ENCODE measurements at regions not wholly inside any gene's neighbourhood (a gene's known extent, or its start where the extent isn't known, plus 50 kb on each side); places are given as distances from the start of the nearest gene placed in this dataset.
"Not testable (repeated sequence)": the region's sequence is repeated elsewhere in the genome, so short reads cannot be mapped to it uniquely, and the experiment has no call there.

DNA sequence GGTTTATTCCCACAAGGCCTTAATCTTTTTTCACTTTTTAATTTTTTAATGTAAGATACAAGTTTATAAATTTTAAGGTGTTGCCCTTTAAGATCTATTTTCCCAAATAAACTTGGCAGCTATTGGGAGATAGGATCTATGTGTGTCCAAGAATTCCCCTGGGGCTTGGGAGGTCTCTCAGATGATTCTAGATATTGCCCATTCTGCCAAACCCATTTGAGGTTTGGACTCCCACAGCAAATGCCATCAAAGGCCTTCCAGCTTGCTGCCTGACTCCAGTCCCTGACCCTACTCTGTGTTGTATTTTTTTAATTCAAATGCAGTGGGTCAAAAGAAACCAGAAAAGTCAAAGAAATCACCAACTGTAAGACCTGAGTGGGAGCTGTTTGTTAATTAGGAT lies 120.0 kb upstream of the CHRDL1 start:
- peaks cover 0 to 2% of the 10 kb centered on the region in 2 donors for H3K27me3 Mint-ChIP-seq

DNA sequence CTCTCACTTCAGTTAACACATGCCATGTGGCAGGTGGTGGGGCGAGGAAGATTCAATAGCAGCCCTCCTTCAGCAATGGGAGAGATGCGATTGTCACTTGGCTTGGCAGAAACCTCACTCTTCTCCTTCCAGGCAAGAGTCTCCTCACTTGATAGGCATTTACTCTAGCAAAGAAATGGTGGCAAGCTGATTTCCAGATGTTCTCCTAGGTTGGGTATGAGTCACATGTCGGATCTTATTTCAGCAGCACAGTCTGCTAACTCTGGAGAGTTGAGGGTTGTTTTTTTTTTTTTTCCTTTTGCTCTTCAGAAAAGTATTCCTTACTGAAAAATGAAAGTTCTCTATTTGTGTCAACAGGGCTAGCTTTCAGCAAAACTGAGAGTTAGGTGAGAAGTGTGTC lies 119.5 kb upstream of the CHRDL1 start:
- no peak overlapping the region for H3K27ac ChIP-seq (ENCODE audit: low read depth, low read length)
- intact Hi-C loops (cut with micrococcal nuclease) = no loop called here
- Mint-ChIP-seq H3K27ac (no peak overlapping the region), H3K27me3 (peaks cover 0 to 2% of the 10 kb centered on the region in 2 donors), H3K4me3 (no peak overlapping the region), H3K4me1 (no peaks in the 10 kb centered on the region), H3K36me3 (no peaks in the 10 kb centered on the region), H3K9me3 (no peaks in the 10 kb centered on the region)
- no peaks in the 10 kb centered on the region for H3K27me3 ChIP-seq (ENCODE audit: insufficient read depth, low read length)
- POLR2A ChIA-PET (ENCODE audit: partially characterized antibody) = no interaction called here
- H3K36me3 ChIP-seq (ENCODE audit: insufficient read depth, low read length) = no peaks in the 10 kb centered on the region
- H3K4me3 ChIP-seq (ENCODE audit: low read length in 2 of 2) = no peak overlapping the region
- CTCF ChIA-PET (ENCODE audit: partially characterized antibody) = no interaction called here
- H3K9me3 ChIP-seq (ENCODE audit: control insufficient read depth in 1 of 2, low read length in 2 of 2) = no peaks in the 10 kb centered on the region
- no peak for DNase-seq
- no peaks in the 10 kb centered on the region for H3K4me1 ChIP-seq (ENCODE audit: insufficient read depth, low read length)

More for the DNA sequence above, 120.0 kb upstream of the CHRDL1 start:
- POLR2A ChIA-PET (ENCODE audit: partially characterized antibody) = no interaction called here
- Histone ChIP-seq H3K4me3 (ENCODE audit: low read length in 2 of 2) (no peak overlapping the region), H3K9me3 (ENCODE audit: control insufficient read depth in 1 of 2, low read length in 2 of 2) (no peaks in the 10 kb centered on the region), H3K27ac (ENCODE audit: low read depth, low read length) (no peak overlapping the region), H3K27me3 (ENCODE audit: insufficient read depth, low read length) (no peaks in the 10 kb centered on the region), H3K4me1 (ENCODE audit: insufficient read depth, low read length) (no peaks in the 10 kb centered on the region), H3K36me3 (ENCODE audit: insufficient read depth, low read length) (no peaks in the 10 kb centered on the region)
- no peaks in the 10 kb centered on the region for H3K36me3 Mint-ChIP-seq
- H3K9me3 Mint-ChIP-seq = no peaks in the 10 kb centered on the region
- DNase-seq = no peak
- CTCF ChIA-PET (ENCODE audit: partially characterized antibody) = no interaction called here
- H3K27ac Mint-ChIP-seq = no peak overlapping the region
- H3K4me1 Mint-ChIP-seq = no peaks in the 10 kb centered on the region
- H3K4me3 Mint-ChIP-seq = no peak overlapping the region
- intact Hi-C loops (cut with micrococcal nuclease) = no loop called here

GRCh38 chrX:110914281-110914680 lies 118.7 kb upstream of the CHRDL1 start:
- Mint-ChIP-seq H3K27me3 (peaks cover 0 to 2% of the 10 kb centered on the region in 2 donors), H3K4me3 (no peak overlapping the region), H3K4me1 (no peaks in the 10 kb centered on the region), H3K9me3 (no peaks in the 10 kb centered on the region), H3K27ac (no peak overlapping the region), H3K36me3 (no peaks in the 10 kb centered on the region)
- no peaks in the 10 kb centered on the region for H3K27me3 ChIP-seq (ENCODE audit: insufficient read depth, low read length)
- no peaks in the 10 kb centered on the region for H3K4me1 ChIP-seq (ENCODE audit: insufficient read depth, low read length)
- intact Hi-C loops (cut with micrococcal nuclease) = no loop called here
- ChIA-PET POLR2A (ENCODE audit: partially characterized antibody) (no interaction called here), CTCF (ENCODE audit: partially characterized antibody) (no interaction called here)
- H3K27ac ChIP-seq (ENCODE audit: low read depth, low read length) = no peak overlapping the region
- no peak for DNase-seq
- no peaks in the 10 kb centered on the region for H3K9me3 ChIP-seq (ENCODE audit: control insufficient read depth in 1 of 2, low read length in 2 of 2)
- no peak overlapping the region for H3K4me3 ChIP-seq (ENCODE audit: low read length in 2 of 2)
- no peaks in the 10 kb centered on the region for H3K36me3 ChIP-seq (ENCODE audit: insufficient read depth, low read length)

GRCh38 chrX:110904747-110905146 lies 109.1 kb upstream of the CHRDL1 start:
- H3K4me3 ChIP-seq (ENCODE audit: low read length in 2 of 2); H3K27ac ChIP-seq (ENCODE audit: low read depth, low read length); DNase-seq; H3K36me3 Mint-ChIP-seq; CTCF ChIA-PET (ENCODE audit: partially characterized antibody); H3K4me3 Mint-ChIP-seq; H3K27me3 Mint-ChIP-seq; H3K4me1 Mint-ChIP-seq; intact Hi-C loops (cut with micrococcal nuclease); H3K36me3 ChIP-seq (ENCODE audit: insufficient read depth, low read length); H3K4me1 ChIP-seq (ENCODE audit: insufficient read depth, low read length); POLR2A ChIA-PET (ENCODE audit: partially characterized antibody); H3K9me3 ChIP-seq (ENCODE audit: control insufficient read depth in 1 of 2, low read length in 2 of 2); H3K27ac Mint-ChIP-seq; H3K27me3 ChIP-seq (ENCODE audit: insufficient read depth, low read length): not testable (repeated sequence)
- peaks cover 0 to 10% (median 0%) of the 10 kb centered on the region in 8 donors for H3K9me3 Mint-ChIP-seq

DNA sequence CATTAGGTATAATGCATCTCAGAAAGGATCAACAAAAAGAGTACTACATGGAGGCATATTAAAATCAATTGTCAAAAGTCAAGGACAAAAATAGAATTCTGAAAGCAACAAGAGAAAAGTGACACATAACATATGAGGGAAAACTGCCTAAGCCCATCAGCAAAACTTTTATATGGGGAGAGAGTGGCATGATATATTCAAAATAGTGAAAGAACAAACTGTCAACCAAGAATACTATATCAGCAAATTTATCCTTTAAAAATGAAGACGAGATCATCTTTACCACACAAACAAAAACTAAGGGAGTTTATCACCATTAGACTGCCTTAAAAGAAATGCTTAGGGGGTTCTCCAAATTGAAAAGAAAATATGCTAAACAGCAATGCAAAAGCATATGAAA lies 86.4 kb upstream of the CHRDL1 start:
- Histone ChIP-seq H3K27me3 (ENCODE audit: insufficient read depth, low read length) (no peaks in the 10 kb centered on the region), H3K4me1 (ENCODE audit: insufficient read depth, low read length) (no peaks in the 10 kb centered on the region), H3K27ac (ENCODE audit: low read depth, low read length) (no peak overlapping the region), H3K4me3 (ENCODE audit: low read length in 2 of 2) (no peak overlapping the region), H3K9me3 (ENCODE audit: control insufficient read depth in 1 of 2, low read length in 2 of 2) (no peaks in the 10 kb centered on the region), H3K36me3 (ENCODE audit: insufficient read depth, low read length) (no peaks in the 10 kb centered on the region)
- DNase-seq = no peak
- Mint-ChIP-seq H3K4me3 (no peak overlapping the region), H3K36me3 (peaks cover 0 to 1% of the 10 kb centered on the region in 2 donors), H3K4me1 (no peaks in the 10 kb centered on the region), H3K27ac (no peak overlapping the region), H3K27me3 (no peaks in the 10 kb centered on the region), H3K9me3 (peaks cover 0 to 41% (median 28%) of the 10 kb centered on the region in 8 donors)
- ChIA-PET POLR2A (ENCODE audit: partially characterized antibody) (no interaction called here), CTCF (ENCODE audit: partially characterized antibody) (no interaction called here)
- intact Hi-C loops (cut with micrococcal nuclease) = no loop called here

- no peak overlapping the region for H3K27ac ChIP-seq (ENCODE audit: low read depth, low read length)
- Mint-ChIP-seq H3K27me3 (no peaks in the 10 kb centered on the region), H3K27ac (no peak overlapping the region), H3K36me3 (peaks cover 0 to 1% of the 10 kb centered on the region in 2 donors), H3K9me3 (peaks cover 0 to 26% (median 19%) of the 10 kb centered on the region in 8 donors), H3K4me1 (no peaks in the 10 kb centered on the region), H3K4me3 (no peak overlapping the region)
- H3K36me3 ChIP-seq (ENCODE audit: insufficient read depth, low read length) = no peaks in the 10 kb centered on the region
- intact Hi-C loops (cut with micrococcal nuclease) = no loop called here
- no peaks in the 10 kb centered on the region for H3K9me3 ChIP-seq (ENCODE audit: control insufficient read depth in 1 of 2, low read length in 2 of 2)
- ChIA-PET POLR2A (ENCODE audit: partially characterized antibody) (no interaction called here), CTCF (ENCODE audit: partially characterized antibody) (no interaction called here)
- no peaks in the 10 kb centered on the region for H3K27me3 ChIP-seq (ENCODE audit: insufficient read depth, low read length)
- no peak overlapping the region for H3K4me3 ChIP-seq (ENCODE audit: low read length in 2 of 2)
- H3K4me1 ChIP-seq (ENCODE audit: insufficient read depth, low read length) = no peaks in the 10 kb centered on the region
- no peak for DNase-seq
Observed at GRCh38 chrX:110877326-110877725, 81.7 kb upstream of the CHRDL1 start.

DNA sequence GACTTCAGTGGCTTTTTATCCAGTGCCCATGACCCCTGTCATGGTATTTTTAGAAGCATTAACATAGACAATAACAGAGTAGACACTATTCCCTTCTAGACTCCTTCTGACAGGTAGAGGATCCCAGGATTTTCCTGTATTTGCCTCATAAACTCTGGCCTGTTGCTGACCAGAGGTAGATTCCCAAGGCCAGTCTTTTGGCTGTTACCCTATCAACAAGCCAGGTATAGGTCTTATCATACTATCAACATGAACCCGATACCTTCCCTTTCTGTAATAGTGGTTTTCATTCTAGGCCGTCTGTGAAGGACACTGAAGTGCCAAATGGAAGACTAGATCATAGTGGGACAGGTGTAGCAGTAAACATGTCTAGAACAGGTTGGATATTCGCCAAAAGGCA lies 76.2 kb upstream of the CHRDL1 start:
- ChIA-PET POLR2A (ENCODE audit: partially characterized antibody) (no interaction called here), CTCF (ENCODE audit: partially characterized antibody) (no interaction called here)
- Histone ChIP-seq H3K36me3 (ENCODE audit: insufficient read depth, low read length) (no peaks in the 10 kb centered on the region), H3K9me3 (ENCODE audit: control insufficient read depth in 1 of 2, low read length in 2 of 2) (no peaks in the 10 kb centered on the region), H3K4me1 (ENCODE audit: insufficient read depth, low read length) (no peaks in the 10 kb centered on the region), H3K27me3 (ENCODE audit: insufficient read depth, low read length) (no peaks in the 10 kb centered on the region), H3K4me3 (ENCODE audit: low read length in 2 of 2) (no peak overlapping the region), H3K27ac (ENCODE audit: low read depth, low read length) (no peak overlapping the region)
- Mint-ChIP-seq H3K4me3 (no peak overlapping the region), H3K4me1 (no peaks in the 10 kb centered on the region), H3K27me3 (no peaks in the 10 kb centered on the region), H3K9me3 (no peaks in the 10 kb centered on the region), H3K27ac (no peak overlapping the region), H3K36me3 (no peaks in the 10 kb centered on the region)
- DNase-seq = no peak
- intact Hi-C loops (cut with micrococcal nuclease) = no loop called here

- H3K4me3 ChIP-seq (ENCODE audit: low read length in 2 of 2) = no peak overlapping the region
- Mint-ChIP-seq H3K4me1 (no peaks in the 10 kb centered on the region), H3K27me3 (peaks cover 0 to under 1% of the 10 kb centered on the region in 2 donors), H3K4me3 (no peak overlapping the region), H3K27ac (no peak overlapping the region), H3K36me3 (no peaks in the 10 kb centered on the region), H3K9me3 (no peaks in the 10 kb centered on the region)
- H3K4me1 ChIP-seq (ENCODE audit: insufficient read depth, low read length) = no peaks in the 10 kb centered on the region
- no peaks in the 10 kb centered on the region for H3K9me3 ChIP-seq (ENCODE audit: control insufficient read depth in 1 of 2, low read length in 2 of 2)
- DNase-seq = no peak
- no peak overlapping the region for H3K27ac ChIP-seq (ENCODE audit: low read depth, low read length)
- no peaks in the 10 kb centered on the region for H3K36me3 ChIP-seq (ENCODE audit: insufficient read depth, low read length)
- H3K27me3 ChIP-seq (ENCODE audit: insufficient read depth, low read length) = no peaks in the 10 kb centered on the region
- CTCF ChIA-PET (ENCODE audit: partially characterized antibody) = no interaction called here
- POLR2A ChIA-PET (ENCODE audit: partially characterized antibody) = no interaction called here
- intact Hi-C loops (cut with micrococcal nuclease) = no loop called here
Observed at GRCh38 chrX:110866421-110866820, 70.8 kb upstream of the CHRDL1 start.
